H9 (cell line): ENCODE measurements at regions not wholly inside any gene's neighbourhood (a gene's known extent, or its start where the extent isn't known, plus 50 kb on each side); places are given as distances from the start of the nearest gene placed in this dataset.

Experiments used
- DNase-seq: peaks from one replicate; pipeline ENCODE4 v3.0.0-alpha.2; 2017
- H2AFZ ChIP-seq: one replicate; pipeline ENCODE4 v1.6.1; 2013; ENCODE audit warnings: mild to moderate bottlenecking, low read length, control low read depth, moderate library complexity
- H2AK5ac ChIP-seq: 2 replicates; pipeline ENCODE4 v1.6.1; 2013; ENCODE audit warnings: low read length, control low read depth, mixed read lengths; ENCODE audit not compliant: insufficient read length
- H2BK120ac ChIP-seq: one replicate; pipeline ENCODE4 v1.6.1; 2013; ENCODE audit warnings: low read depth, mild to moderate bottlenecking, low read length, control low read depth, inconsistent platforms; ENCODE audit not compliant: poor library complexity, severe bottlenecking
- H2BK12ac ChIP-seq: 2 replicates; pipeline ENCODE4 v1.6.1; 2013; ENCODE audit warnings: low read length, control low read depth, mixed read lengths, low read depth; ENCODE audit not compliant: insufficient read length
- H2BK15ac ChIP-seq: 2 replicates; pipeline ENCODE4 v1.6.1; 2013; ENCODE audit warnings: low read depth, low read length, control low read depth
- H2BK20ac ChIP-seq: one replicate; pipeline ENCODE4 v1.6.1; 2013; ENCODE audit warnings: low read depth, mild to moderate bottlenecking, low read length, control low read depth, inconsistent platforms; ENCODE audit not compliant: poor library complexity, severe bottlenecking
- H2BK5ac ChIP-seq: 2 replicates; pipeline ENCODE4 v1.6.1; 2013; ENCODE audit warnings: low read length, control low read depth, mixed read lengths; ENCODE audit not compliant: insufficient read length
- H3K14ac ChIP-seq: 2 replicates; pipeline ENCODE4 v1.6.1; 2013; ENCODE audit warnings: low read length, control low read depth; ENCODE audit not compliant: insufficient read depth
- H3K18ac ChIP-seq: 2 replicates; pipeline ENCODE4 v1.6.1; 2013; ENCODE audit warnings: low read depth, mild to moderate bottlenecking, mixed read lengths, low read length, control low read depth; ENCODE audit not compliant: insufficient read length
- H3K23ac ChIP-seq: 2 replicates; pipeline ENCODE4 v1.6.1; 2013; ENCODE audit warnings: low read length, control low read depth, mixed read lengths, low read depth; ENCODE audit not compliant: insufficient read length
- H3K23me2 ChIP-seq: 2 replicates; pipeline ENCODE4 v1.6.1; 2013; ENCODE audit warnings: low read depth, mild to moderate bottlenecking, mixed read lengths, low read length, control low read depth; ENCODE audit not compliant: insufficient read length, poor library complexity, severe bottlenecking
- H3K27ac ChIP-seq: 2 replicates; pipeline ENCODE4 v1.5.1; 2013; ENCODE audit warnings: low read length, control low read depth, mixed read lengths, low read depth; ENCODE audit not compliant: insufficient read length
- H3K27me3 ChIP-seq: 2 replicates; pipeline ENCODE4 v1.6.1; 2013; ENCODE audit warnings: low read length, control low read depth, inconsistent platforms; ENCODE audit not compliant: insufficient read depth
- H3K4ac ChIP-seq: 2 replicates; pipeline ENCODE4 v1.6.1; 2013; ENCODE audit warnings: low read depth, mild to moderate bottlenecking, control low read depth, inconsistent platforms, low read length, moderate library complexity
- H3K4me1 ChIP-seq: 2 replicates; pipeline ENCODE4 v1.6.1; 2013; ENCODE audit warnings: low read length, control low read depth, inconsistent platforms; ENCODE audit not compliant: insufficient read depth
- H3K4me2 ChIP-seq: 2 replicates; pipeline ENCODE4 v1.6.1; 2013; ENCODE audit warnings: low read length, control low read depth, mixed read lengths; ENCODE audit not compliant: insufficient read length, insufficient read depth
- H3K56ac ChIP-seq: 2 replicates; pipeline ENCODE4 v1.6.1; 2013; ENCODE audit warnings: low read depth, mild to moderate bottlenecking, mixed read lengths, low read length, control low read depth; ENCODE audit not compliant: insufficient read length
- H3K79me1 ChIP-seq: 2 replicates; pipeline ENCODE4 v1.6.1; 2013; ENCODE audit warnings: low read depth, mild to moderate bottlenecking, moderate library complexity, low read length, control low read depth, inconsistent platforms; ENCODE audit not compliant: insufficient read depth, poor library complexity, severe bottlenecking
- H3K79me2 ChIP-seq: 2 replicates; pipeline ENCODE4 v1.6.1; 2013; ENCODE audit warnings: low read length, control low read depth, inconsistent platforms; ENCODE audit not compliant: insufficient read depth
- H3K9ac ChIP-seq: 2 replicates; pipeline ENCODE4 v1.6.1; 2013; ENCODE audit warnings: low read length, control low read depth, mixed read lengths; ENCODE audit not compliant: insufficient read length; ENCODE audit errors: extremely low read depth
- H3K9me3 ChIP-seq: one replicate; pipeline ENCODE4 v1.6.1; 2013; ENCODE audit warnings: low read depth, low read length, inconsistent platforms; ENCODE audit not compliant: control insufficient read depth
- H3T11ph ChIP-seq: one replicate; pipeline ENCODE4 v1.6.1; 2013; ENCODE audit warnings: mild to moderate bottlenecking, low read length, control low read depth, inconsistent platforms
- H4K20me1 ChIP-seq: one replicate; pipeline ENCODE4 v1.6.1; 2013; ENCODE audit not compliant: control insufficient read depth, insufficient read length, insufficient read depth
- H4K5ac ChIP-seq: 2 replicates; pipeline ENCODE4 v1.6.1; 2013; ENCODE audit warnings: low read depth, mild to moderate bottlenecking, mixed read lengths, low read length, control low read depth; ENCODE audit not compliant: insufficient read length
- H4K8ac ChIP-seq: replicated peaks from 2 replicates; pipeline ENCODE4 v1.6.1; 2013; ENCODE audit warnings: low read length, control low read depth, mixed read lengths, low read depth; ENCODE audit not compliant: insufficient read length
- H4K91ac ChIP-seq: 2 replicates; pipeline ENCODE4 v1.6.1; 2013; ENCODE audit warnings: low read depth, mild to moderate bottlenecking, moderate library complexity, mixed read lengths, low read length, control low read depth; ENCODE audit not compliant: insufficient read length
- H3K27ac Mint-ChIP-seq, 3 experiments: 2 replicates in 2 of 3; 3 replicates in 1 of 3; pipeline ENCODE4 v1.8.0; 2020 to 2021; ENCODE audit warnings: mixed read lengths in 3 of 3, mild to moderate bottlenecking in 1 of 3, moderate library complexity in 1 of 3
- H3K27me3 Mint-ChIP-seq: 2 replicates; pipeline ENCODE4 v1.8.0; 2021; ENCODE audit warnings: low read depth, mild to moderate bottlenecking, moderate library complexity, mixed read lengths
- H3K36me3 Mint-ChIP-seq, 3 experiments: 2 replicates in 2 of 3; 3 replicates in 1 of 3; pipeline ENCODE4 v1.8.0; 2020 to 2021; ENCODE audit warnings: low read depth in 3 of 3, mixed read lengths in 3 of 3; ENCODE audit not compliant: insufficient read depth in 1 of 3
- H3K4me1 Mint-ChIP-seq, 2 experiments: 2 replicates each; pipeline ENCODE4 v1.8.0; 2020; ENCODE audit warnings: mixed read lengths in 2 of 2
- H3K4me3 Mint-ChIP-seq, 2 experiments: 2 replicates in 1 of 2; 3 replicates in 1 of 2; pipeline ENCODE4 v1.8.0; 2020 to 2021; ENCODE audit warnings: mild to moderate bottlenecking in 2 of 2, mixed read lengths in 2 of 2, moderate library complexity in 1 of 2
- H3K9me3 Mint-ChIP-seq, 2 experiments: 2 replicates in 1 of 2; 3 replicates in 1 of 2; pipeline ENCODE4 v1.8.0; 2020; ENCODE audit warnings: mild to moderate bottlenecking in 2 of 2, mixed read lengths in 2 of 2, moderate library complexity in 1 of 2
- CTCF ChIP-seq: fragments of 200-600 bp; sonication (generic); conservative IDR thresholded peaks from 3 replicates; pipeline ENCODE4 v1.8.0; 2021; ENCODE audit warnings: antibody characterized with exemption, mild to moderate bottlenecking
- WGBS: extraction: QIAGEN DNeasy Blood & Tissue Kit; methylation state at CpG from one replicate; pipeline ENCODE4 v1.1.7; 2013; ENCODE audit warnings: missing lambda C conversion rate, low lambda C conversion rate, mixed read lengths; ENCODE audit not compliant: insufficient read length; ENCODE audit errors: extremely low coverage; 5-methylcytosine and 5-hydroxymethylcytosine counted together

- Histone ChIP-seq H2AFZ (no peak overlapping the region), H2BK120ac (no peak overlapping the region), H3K27me3 (no peaks in the 10 kb centered on the region), H2BK12ac (no peak overlapping the region), H2BK5ac (no peak overlapping the region), H3K4me1 (no peaks in the 10 kb centered on the region), H3K9me3 (no peaks in the 10 kb centered on the region), H3K18ac (no peak overlapping the region), H3K9ac (no peak overlapping the region), H3K4me2 (no peak overlapping the region), H2BK20ac (no peak overlapping the region), H3K14ac (no peak overlapping the region), H2BK15ac (no peak overlapping the region), H4K8ac (no peak overlapping the region), H3K79me1 (no peaks in the 10 kb centered on the region), H3K4ac (no peak overlapping the region), H4K91ac (no peak overlapping the region), H2AK5ac (no peak overlapping the region), H3T11ph (no peak overlapping the region), H3K79me2 (no peaks in the 10 kb centered on the region), H3K56ac (no peak overlapping the region), H4K5ac (no peak overlapping the region), H3K23ac (no peak overlapping the region), H3K27ac (no peak overlapping the region), H4K20me1 (no peaks in the 10 kb centered on the region), H3K23me2 (no peaks in the 10 kb centered on the region)
- TF ChIP-seq CTCF = no peak
- WGBS = no CpG with 5 or more reads among the region's 1 CpG
- no peak for DNase-seq
- Mint-ChIP-seq H3K9me3 (no peaks in the 10 kb centered on the region; a peak in 1 of 5 replicates), H3K36me3 (no peaks in the 10 kb centered on the region), H3K4me1 (no peaks in the 10 kb centered on the region), H3K27me3 (no peaks in the 10 kb centered on the region), H3K27ac (no peak overlapping the region), H3K4me3 (no peak overlapping the region)
These were observed 657.4 kb upstream of the ATXN8OS start for GRCh38 chr13:69450245-69450644.
